Stomach smooth muscle (tissue), 2 donors: ENCODE measurements at regions not wholly inside any gene's neighbourhood (a gene's known extent, or its start where the extent isn't known, plus 50 kb on each side); places are given as distances from the start of the nearest gene placed in this dataset.

Source experiments
- H3K27ac ChIP-seq: one replicate; pipeline ENCODE4 v1.7.0; 2013; ENCODE audit warnings: mild to moderate bottlenecking, low read length, inconsistent platforms
- H3K27me3 ChIP-seq, 2 donors: one replicate each; pipeline ENCODE4 v1.7.0; 2013; ENCODE audit warnings: low read length in 2 of 2; ENCODE audit not compliant: insufficient read depth in 2 of 2, control insufficient read depth in 1 of 2
- H3K36me3 ChIP-seq, 2 donors: one replicate each; pipeline ENCODE4 v1.7.0; 2013; ENCODE audit warnings: low read length in 2 of 2; ENCODE audit not compliant: control insufficient read depth in 2 of 2, insufficient read depth in 2 of 2
- H3K4me1 ChIP-seq: one replicate; pipeline ENCODE4 v1.7.0; 2013; ENCODE audit warnings: low read length; ENCODE audit not compliant: control insufficient read depth, insufficient read depth
- H3K4me3 ChIP-seq, 2 donors: one replicate each; pipeline ENCODE4 v1.7.0; 2013; ENCODE audit warnings: low read length in 2 of 2
- H3K9ac ChIP-seq, 2 donors: one replicate each; pipeline ENCODE4 v1.7.0; 2013; ENCODE audit warnings: low read length in 2 of 2, mild to moderate bottlenecking in 1 of 2
- H3K9me3 ChIP-seq, 2 donors: one replicate each; pipeline ENCODE4 v1.7.0; 2013; ENCODE audit warnings: low read length in 2 of 2; ENCODE audit not compliant: control insufficient read depth in 2 of 2
- donor health status: healthy.
- donor health status: Pancreatic carcinoma.

DNA sequence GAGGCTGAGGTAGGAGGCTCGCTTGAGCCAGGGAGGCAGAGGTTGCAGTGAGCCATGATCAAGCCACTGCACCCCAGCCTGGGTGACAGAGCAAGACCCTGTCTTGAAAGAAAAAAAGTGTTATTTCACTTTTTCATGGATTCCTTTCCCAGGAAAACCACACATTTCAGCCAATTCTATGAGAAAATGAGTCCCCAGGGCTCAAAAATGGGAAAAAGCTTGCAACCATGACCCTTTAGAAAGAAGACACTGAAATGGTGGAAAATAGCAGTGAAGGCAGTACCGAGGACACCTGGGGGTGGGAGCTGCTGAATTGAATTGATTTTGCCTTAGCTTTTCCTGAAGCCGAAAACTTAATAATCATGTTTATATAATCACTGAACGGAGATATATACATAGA lies 284.2 kb upstream of the HDAC4 start:
- no peak overlapping the region for H3K4me3 ChIP-seq

DNA sequence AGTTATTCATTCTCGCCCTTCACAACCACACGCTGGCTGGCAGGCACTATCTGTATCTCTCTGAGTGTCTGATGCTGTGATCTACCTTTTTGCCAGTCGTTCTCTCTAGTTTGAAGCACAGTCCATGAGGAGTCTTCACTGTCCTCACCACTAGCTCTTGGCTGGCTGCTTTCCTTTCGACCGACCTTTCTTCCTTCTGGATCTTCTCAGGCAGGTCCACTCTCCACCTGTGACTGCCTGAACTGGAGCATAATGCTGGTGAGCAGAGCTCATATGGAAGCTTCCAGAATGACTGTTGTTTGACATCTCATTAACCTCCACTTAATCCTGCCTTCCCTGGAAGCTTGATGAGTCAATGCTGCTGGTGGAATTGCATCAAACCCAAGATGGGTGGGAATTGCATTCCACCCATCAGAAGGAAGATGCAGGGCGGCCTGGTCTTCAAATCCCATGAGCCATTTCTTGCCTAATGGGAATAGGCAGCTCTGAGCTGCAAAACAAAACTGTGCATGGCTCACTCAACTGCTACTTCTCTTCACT lies 283.5 kb upstream of the HDAC4 start:
- Histone ChIP-seq H3K4me1 (no peaks in the 10 kb centered on the region), H3K27me3 (peaks cover 0 to 7% of the 10 kb centered on the region in 2 donors), H3K27ac (no peak overlapping the region), H3K9ac (no peak overlapping the region), H3K36me3 (no peaks in the 10 kb centered on the region), H3K9me3 (peaks cover 0 to 3% of the 10 kb centered on the region in 2 donors), H3K4me3 (no peak overlapping the region)

More for the DNA sequence above, 284.2 kb upstream of the HDAC4 start:
- Histone ChIP-seq H3K27me3 (peaks cover 0 to 7% of the 10 kb centered on the region in 2 donors), H3K9ac (no peak overlapping the region), H3K36me3 (no peaks in the 10 kb centered on the region), H3K4me1 (no peaks in the 10 kb centered on the region), H3K9me3 (peaks cover 0 to 3% of the 10 kb centered on the region in 2 donors), H3K27ac (no peak overlapping the region)

DNA sequence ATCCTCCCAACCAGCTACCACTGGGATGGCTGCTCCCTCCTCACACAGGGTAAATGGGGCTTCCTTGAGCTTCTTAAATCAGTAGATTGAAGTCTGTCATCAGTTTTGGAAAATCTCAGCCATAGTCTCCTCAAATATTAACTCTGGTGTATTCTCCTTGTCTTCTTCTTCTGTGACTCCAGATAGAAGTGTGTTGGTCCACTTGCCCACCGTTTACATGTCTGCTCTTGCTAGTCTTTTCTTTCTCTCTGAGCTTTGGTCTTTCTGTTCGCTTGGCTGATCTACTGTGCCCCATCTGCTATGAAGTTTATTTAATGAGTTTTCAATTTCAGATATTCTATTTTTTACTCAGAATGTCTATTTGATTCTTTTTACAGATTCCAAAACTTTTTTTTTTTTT lies 281.7 kb upstream of the HDAC4 start:
- no peaks in the 10 kb centered on the region for H3K4me1 ChIP-seq
- H3K27ac ChIP-seq, result no peak overlapping the region
- H3K4me3 ChIP-seq, result no peak overlapping the region
- no peaks in the 10 kb centered on the region for H3K36me3 ChIP-seq
- H3K27me3 ChIP-seq, result peaks cover 0 to 7% of the 10 kb centered on the region in 2 donors
- no peak overlapping the region for H3K9ac ChIP-seq
- H3K9me3 ChIP-seq, result peaks cover 0 to 3% of the 10 kb centered on the region in 2 donors

DNA sequence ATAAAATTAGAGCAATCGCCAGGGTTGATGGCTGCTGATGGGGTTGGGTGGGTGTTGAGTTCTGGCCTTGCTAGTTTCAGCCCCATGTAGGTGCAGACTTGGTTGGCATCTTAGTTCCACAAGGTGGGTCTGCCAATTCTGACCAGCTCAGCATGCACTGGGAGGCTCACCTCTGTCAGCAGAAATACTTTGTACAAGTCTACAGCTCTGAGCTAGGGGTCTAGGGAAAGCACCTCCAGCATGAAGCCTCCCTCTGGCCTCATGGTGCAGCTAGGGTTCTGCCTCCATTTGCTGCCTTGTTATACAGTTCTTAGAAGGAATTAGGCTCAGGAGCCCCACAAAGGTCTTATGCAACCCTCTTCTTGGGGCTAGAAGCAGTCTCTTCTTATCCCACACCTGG lies 278.9 kb upstream of the HDAC4 start:
- no peak overlapping the region for H3K27ac ChIP-seq
- no peak overlapping the region for H3K9ac ChIP-seq
- peaks cover 0 to 3% of the 10 kb centered on the region in 2 donors for H3K9me3 ChIP-seq
- H3K4me3 ChIP-seq, result no peak overlapping the region
- H3K4me1 ChIP-seq, result no peaks in the 10 kb centered on the region
- no peaks in the 10 kb centered on the region for H3K27me3 ChIP-seq
- H3K36me3 ChIP-seq, result no peaks in the 10 kb centered on the region

DNA sequence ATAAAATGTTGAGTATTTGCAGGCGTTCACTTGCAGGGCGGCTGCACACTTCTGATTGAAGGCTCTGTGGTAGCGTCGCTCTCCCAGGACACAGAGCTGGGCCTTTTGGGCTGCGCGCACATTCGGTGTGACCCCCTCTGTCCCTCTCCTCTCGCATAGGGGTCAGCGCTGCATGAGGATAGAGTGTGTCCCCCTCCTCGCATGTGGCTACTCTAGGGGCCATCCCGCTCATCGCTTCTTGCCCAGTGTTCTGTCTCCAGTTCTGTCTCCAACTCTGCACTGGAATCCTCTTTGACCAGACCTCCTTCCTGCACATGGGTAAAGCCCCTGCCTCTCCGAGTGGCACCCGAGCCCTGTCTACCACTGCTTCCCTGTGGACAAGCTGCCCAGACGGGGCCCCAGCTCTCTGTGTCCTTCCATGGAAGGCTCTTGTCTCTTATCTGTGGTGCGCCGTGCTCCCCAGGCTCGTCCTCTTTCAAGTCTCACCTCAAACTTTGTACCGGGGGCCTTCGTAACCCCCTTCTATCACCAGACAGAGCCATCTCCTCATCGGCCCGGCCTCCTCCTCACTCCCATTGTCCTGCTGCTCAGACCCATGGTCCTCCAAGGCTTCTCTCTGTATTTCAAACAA lies 278.0 kb upstream of the HDAC4 start:
- Histone ChIP-seq H3K9ac (no peak overlapping the region), H3K27me3 (no peaks in the 10 kb centered on the region), H3K9me3 (peaks cover 0 to 3% of the 10 kb centered on the region in 2 donors), H3K4me3 (no peak overlapping the region), H3K27ac (no peak overlapping the region), H3K36me3 (no peaks in the 10 kb centered on the region), H3K4me1 (no peaks in the 10 kb centered on the region)

DNA sequence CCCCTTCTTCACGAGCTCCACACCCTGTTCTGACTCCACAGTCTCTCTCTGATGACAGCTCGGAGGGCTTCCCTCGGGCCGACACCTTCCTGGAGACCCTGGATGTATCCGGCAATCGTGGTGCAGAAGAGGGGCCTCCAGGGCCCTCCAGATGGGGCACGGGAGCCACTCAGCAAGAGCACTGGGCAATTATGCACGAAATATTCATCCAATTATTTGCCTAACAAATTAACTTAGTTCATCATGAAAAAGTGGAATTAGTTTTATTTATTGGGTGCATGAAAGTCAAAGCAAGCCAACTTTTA lies 277.3 kb upstream of the HDAC4 start:
- Histone ChIP-seq H3K4me1 (no peaks in the 10 kb centered on the region), H3K9ac (no peak overlapping the region), H3K4me3 (no peak overlapping the region), H3K9me3 (peaks cover 0 to 3% of the 10 kb centered on the region in 2 donors), H3K27me3 (no peaks in the 10 kb centered on the region), H3K27ac (no peak overlapping the region), H3K36me3 (no peaks in the 10 kb centered on the region)

DNA sequence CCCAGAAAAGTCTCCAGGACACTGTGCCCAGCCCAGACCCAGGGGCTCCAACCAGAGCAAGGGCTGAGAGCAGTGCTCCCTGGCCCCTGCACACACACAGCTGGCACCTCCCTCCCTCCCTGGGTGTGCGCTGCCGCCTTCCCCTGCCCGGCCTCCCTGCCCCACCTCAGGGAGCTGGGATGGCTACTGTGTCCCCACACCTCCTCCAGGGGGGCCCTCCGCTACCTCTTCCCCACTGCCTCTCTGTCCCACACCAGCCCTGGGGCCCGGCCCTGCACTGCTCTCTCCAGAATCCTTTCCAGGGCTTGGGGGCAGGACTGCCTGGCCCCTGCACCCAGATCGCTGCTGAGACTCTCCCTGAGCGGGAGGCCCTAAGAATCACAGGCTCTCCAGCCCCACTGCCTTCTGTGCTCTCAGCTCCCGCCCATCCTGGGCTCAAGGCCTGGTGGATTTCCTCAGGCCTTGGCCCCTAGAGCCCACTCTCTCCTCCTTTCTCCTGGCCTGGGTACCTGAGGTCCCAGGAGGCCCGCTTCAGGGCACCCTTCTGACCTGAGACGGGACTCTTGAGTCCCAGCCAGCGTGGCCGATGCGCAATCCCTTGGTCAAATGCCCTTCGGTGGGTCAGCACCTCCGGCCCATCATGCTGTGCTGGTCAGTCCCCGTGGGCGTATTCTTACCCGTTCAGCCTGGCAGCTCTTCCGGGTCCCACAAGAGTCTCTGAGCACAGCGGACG lies 276.8 kb upstream of the HDAC4 start:
- Histone ChIP-seq H3K9me3 (peaks cover 0 to 3% of the 10 kb centered on the region in 2 donors), H3K36me3 (no peaks in the 10 kb centered on the region), H3K9ac (no peak overlapping the region), H3K4me1 (no peaks in the 10 kb centered on the region), H3K27me3 (no peaks in the 10 kb centered on the region), H3K27ac (no peak overlapping the region), H3K4me3 (no peak overlapping the region)

DNA sequence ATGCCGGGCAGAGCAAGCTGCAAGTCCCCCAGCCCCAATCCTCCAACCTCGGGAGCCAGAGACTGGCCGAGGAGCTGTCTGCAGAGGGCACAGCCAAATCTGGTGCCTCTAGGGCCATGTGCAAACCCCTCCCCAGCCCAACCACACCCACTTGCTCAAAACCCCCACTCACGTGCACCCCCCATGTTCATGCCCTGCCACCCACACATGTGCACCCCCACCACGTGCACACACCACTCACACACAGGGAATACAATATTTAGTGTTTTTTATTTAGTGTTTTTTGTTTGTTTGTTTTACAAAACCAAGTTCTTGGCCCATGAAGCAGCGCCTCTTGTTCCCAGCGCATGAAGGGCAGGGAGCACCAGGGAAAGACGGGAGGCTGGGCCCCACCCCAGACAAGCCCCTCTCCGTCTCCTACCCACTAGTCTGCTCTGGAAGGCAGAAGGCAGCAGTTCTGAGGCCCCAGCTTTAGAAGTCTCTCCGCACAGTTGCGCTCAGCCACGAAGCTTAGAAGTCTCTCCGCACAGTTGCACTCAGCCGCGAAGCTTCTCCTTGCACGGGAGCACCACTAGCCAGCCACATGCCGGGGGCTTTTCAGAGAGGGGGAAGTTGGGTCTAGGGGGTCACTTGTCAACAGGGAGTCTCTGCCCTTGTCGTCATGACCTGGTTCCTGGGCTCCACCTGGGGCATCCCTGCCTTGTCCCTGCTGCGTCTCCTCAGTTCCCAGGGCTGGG lies 276.1 kb upstream of the HDAC4 start:
- H3K36me3 ChIP-seq, result no peaks in the 10 kb centered on the region
- H3K27me3 ChIP-seq, result no peaks in the 10 kb centered on the region
- no peak overlapping the region for H3K9ac ChIP-seq
- H3K9me3 ChIP-seq, result no peaks in the 10 kb centered on the region
- H3K4me1 ChIP-seq, result no peaks in the 10 kb centered on the region
- H3K27ac ChIP-seq, result no peak overlapping the region
- H3K4me3 ChIP-seq, result no peak overlapping the region

DNA sequence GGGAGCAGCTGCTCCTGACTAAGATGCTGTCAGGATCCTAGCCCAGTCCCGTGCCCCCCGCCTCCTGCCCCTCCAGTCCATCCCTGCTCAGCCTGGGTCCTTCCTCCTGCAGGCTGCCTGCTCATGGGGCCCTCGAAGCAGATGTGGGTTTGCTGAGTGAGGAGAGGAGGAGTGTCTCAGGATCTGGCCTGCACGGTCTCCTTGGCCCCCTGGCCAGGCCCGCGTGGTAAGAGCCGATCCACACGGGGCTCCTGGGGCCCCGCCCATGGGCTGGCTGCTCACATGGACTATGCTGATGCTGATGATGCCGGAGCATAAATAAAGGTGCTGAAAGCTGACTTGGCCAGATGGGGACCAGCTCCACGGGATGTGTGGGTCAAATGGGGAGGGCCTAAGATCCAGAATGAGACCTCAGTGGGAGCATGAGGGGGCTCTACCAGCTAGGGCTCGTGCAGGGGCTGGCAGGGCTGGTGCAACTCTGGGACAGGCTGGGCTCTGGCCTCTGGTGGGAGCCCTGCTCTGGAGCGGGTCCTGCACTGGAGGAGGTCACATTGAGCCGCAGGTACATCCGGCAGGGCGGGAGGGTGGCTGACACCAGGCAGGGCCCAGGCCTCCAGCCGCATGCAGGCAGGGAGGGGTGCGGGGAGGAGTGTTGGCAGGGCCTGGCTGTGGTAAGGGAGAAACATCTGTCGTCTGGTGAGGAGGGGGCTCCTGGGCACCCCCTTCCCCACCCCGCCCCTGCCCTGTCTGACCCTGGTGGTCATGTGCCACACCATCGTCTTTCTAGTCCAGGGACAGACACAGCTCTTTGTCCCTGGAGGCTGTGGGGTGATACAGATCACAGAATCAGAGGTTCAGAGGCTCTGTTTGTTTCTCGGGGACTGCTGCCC lies 275.3 kb upstream of the HDAC4 start:
- Histone ChIP-seq H3K9me3 (peaks cover 0 to 1% of the 10 kb centered on the region in 2 donors), H3K27me3 (no peaks in the 10 kb centered on the region), H3K36me3 (no peaks in the 10 kb centered on the region), H3K4me1 (no peaks in the 10 kb centered on the region), H3K9ac (no peak overlapping the region), H3K4me3 (no peak overlapping the region), H3K27ac (no peak overlapping the region)
